ENCODE measurements at regions not wholly inside any gene's neighbourhood (a gene's known extent, or its start where the extent isn't known, plus 50 kb on each side); places are given as distances from the start of the nearest gene placed in this dataset.

DNA sequence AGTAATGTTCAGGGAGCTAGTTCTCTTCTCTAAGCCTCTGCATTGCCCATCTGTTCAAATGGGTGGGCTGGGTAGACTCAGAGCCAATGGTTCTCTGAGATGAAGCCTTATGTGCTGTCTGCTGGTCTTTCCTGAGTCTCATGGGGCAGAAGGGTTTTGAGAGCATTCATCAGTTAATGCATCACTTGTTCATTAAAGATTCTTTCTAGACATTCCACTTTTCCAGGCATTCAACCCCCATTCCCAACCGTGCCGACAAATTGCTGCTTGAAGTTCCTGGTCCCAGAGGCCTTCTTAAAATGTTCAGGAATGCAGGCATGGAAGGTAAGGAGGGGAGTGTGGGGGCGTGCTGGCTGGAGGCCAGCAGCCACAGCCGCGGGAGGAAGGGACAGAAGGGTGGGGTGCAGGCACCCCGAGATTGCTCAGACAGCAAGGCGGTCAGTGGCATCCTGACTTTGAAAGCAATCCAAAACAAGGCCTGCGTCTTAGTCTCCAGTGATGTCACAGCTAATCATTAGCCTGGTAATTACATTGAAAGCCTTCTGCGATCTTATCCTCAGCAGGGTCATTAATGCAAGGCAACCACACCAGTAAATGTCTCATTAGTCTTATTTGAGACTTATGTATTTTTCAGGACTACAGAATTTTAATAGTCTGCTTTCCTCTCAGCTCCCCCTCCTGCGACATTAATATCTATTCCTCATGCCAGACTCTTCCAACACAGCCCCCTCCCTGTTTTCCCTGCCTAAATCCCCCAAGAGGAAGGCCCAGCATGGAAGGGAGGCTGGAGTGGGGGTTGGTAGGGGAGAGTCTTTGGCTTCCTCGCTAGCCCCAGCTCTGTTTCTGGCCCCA is 328.8 kb downstream of the MIAT start:
- Histone ChIP-seq H3K27me3 (ENCODE audit: insufficient read depth, low read depth, severe bottlenecking) (no peaks in the 10 kb centered on the region), H3K9me3 (ENCODE audit: severe bottlenecking) (no peaks in the 10 kb centered on the region), H3K36me3 (no peaks in the 10 kb centered on the region), H3K4me3 (ENCODE audit: low read depth, low read length) (peak overlapping the region; percentile 36), H3K27ac (peak overlapping the region; percentile 93)
- TF ChIP-seq, protein P1, sequence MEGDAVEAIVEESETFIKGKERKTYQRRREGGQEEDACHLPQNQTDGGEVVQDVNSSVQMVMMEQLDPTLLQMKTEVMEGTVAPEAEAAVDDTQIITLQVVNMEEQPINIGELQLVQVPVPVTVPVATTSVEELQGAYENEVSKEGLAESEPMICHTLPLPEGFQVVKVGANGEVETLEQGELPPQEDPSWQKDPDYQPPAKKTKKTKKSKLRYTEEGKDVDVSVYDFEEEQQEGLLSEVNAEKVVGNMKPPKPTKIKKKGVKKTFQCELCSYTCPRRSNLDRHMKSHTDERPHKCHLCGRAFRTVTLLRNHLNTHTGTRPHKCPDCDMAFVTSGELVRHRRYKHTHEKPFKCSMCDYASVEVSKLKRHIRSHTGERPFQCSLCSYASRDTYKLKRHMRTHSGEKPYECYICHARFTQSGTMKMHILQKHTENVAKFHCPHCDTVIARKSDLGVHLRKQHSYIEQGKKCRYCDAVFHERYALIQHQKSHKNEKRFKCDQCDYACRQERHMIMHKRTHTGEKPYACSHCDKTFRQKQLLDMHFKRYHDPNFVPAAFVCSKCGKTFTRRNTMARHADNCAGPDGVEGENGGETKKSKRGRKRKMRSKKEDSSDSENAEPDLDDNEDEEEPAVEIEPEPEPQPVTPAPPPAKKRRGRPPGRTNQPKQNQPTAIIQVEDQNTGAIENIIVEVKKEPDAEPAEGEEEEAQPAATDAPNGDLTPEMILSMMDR (IDR thresholded peaks at IDR 0.05; ENCODE audit: low read depth, low read length): no peak
- peak; percentile 76 for DNase-seq

DNA sequence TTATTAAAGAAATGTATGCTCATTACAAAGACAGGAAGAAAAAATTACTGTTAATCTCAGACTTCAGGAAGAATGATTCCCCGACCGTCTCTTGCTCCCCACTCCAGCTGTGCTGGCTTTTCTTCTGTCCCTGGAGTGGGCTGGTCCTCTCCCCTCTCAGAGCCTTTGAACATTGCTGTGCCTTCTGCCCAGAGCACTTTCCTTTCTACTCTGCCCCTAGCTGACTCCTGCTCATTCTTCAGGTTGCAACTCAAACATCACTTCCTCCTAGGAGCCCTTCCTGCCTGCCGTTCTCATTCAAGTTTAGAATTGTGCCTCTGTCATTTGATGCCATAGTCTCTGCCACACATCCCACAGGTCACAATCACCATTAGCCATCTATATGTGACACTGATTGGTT is 329.5 kb downstream of the MIAT start:
- no peaks in the 10 kb centered on the region for H3K9me3 ChIP-seq (ENCODE audit: severe bottlenecking)
- TF ChIP-seq, protein P1 (IDR thresholded peaks at IDR 0.05; ENCODE audit: low read depth, low read length): no peak
- DNase-seq: no peak
- no peaks in the 10 kb centered on the region for H3K27me3 ChIP-seq (ENCODE audit: insufficient read depth, low read depth, severe bottlenecking)
- peak overlapping the region; percentile 36 for H3K4me3 ChIP-seq (ENCODE audit: low read depth, low read length)
- H3K36me3 ChIP-seq: no peaks in the 10 kb centered on the region
- peak overlapping the region; percentile 93 for H3K27ac ChIP-seq

DNA sequence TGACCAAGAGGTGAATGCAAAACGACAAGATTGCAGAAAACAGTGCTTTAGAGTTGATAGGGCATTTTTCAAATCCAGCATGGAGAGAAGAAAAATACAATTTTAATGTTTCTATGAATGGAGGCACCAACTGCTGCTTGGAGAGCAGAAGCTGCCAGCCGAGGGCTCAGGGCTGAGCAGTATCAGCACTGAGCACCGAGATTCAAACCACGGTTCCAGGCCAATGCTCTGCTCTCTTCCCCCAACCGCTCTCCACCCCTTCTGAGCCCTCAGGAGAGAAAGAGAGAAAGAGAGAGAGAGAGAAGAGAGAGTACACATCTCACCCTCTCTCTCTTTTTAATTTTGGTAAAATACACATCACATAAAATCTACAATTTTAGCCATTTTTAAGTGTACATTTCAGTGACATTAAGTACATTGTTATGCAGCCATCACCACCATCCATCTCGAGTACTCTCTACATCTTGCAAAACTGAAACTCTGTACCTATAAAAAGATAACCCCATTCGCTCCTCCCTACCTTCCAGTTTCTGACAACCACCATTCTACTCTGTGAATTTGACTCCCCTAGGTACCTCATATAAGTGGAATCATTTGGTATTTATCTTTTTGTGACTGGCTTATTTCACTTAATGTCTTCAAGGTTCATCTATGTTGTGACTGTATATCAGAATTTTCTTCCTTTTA is 333.3 kb downstream of the MIAT start:
- H3K27me3 ChIP-seq (ENCODE audit: insufficient read depth, low read depth, severe bottlenecking): no peaks in the 10 kb centered on the region
- TF ChIP-seq, protein P1 (IDR thresholded peaks at IDR 0.05; ENCODE audit: low read depth, low read length): no peak
- H3K36me3 ChIP-seq: no peaks in the 10 kb centered on the region
- H3K27ac ChIP-seq: no peak overlapping the region
- no peaks in the 10 kb centered on the region for H3K9me3 ChIP-seq (ENCODE audit: severe bottlenecking)
- DNase-seq: no peak
- H3K4me3 ChIP-seq (ENCODE audit: low read depth, low read length): no peak overlapping the region

GRCh38 chr22:26992556-26992955 is 335.2 kb downstream of the MIAT start:
- Histone ChIP-seq H3K27me3 (ENCODE audit: insufficient read depth, low read depth, severe bottlenecking) (no peaks in the 10 kb centered on the region), H3K9me3 (ENCODE audit: severe bottlenecking) (no peaks in the 10 kb centered on the region), H3K36me3 (no peaks in the 10 kb centered on the region), H3K27ac (no peak overlapping the region), H3K4me3 (ENCODE audit: low read depth, low read length) (no peak overlapping the region)
- no peak for DNase-seq
- TF ChIP-seq, protein P1 (IDR thresholded peaks at IDR 0.05; ENCODE audit: low read depth, low read length): no peak

DNA sequence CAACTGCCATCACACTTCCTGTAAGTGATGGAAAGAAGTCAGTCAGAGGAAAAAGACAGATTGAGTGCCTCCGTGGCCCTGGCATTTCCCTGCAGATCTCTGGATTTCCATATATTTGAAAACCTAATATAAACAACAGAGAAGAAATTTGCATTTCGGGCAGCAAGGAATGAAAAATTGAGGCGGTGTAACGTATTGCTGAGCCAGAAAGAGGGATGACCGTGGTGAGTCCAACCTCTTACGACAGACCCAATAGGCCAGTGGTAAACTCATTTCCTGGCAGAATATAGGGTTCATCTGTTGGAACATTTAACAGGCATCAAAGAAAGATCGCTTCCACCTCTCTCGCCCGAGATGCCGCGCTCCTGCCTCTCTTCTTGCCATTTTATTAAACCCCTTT is 336.5 kb downstream of the MIAT start:
- Histone ChIP-seq H3K4me3 (ENCODE audit: low read depth, low read length) (no peak overlapping the region), H3K36me3 (no peaks in the 10 kb centered on the region), H3K9me3 (ENCODE audit: severe bottlenecking) (no peaks in the 10 kb centered on the region), H3K27ac (no peak overlapping the region), H3K27me3 (ENCODE audit: insufficient read depth, low read depth, severe bottlenecking) (no peaks in the 10 kb centered on the region)
- no peak for DNase-seq
- TF ChIP-seq, protein P1 (IDR thresholded peaks at IDR 0.05; ENCODE audit: low read depth, low read length): no peak
